Epidermal melanocyte (primary cell): ENCODE measurements at regions not wholly inside any gene's neighbourhood (a gene's known extent, or its start where the extent isn't known, plus 50 kb on each side); places are given as distances from the start of the nearest gene placed in this dataset.
"Not testable (repeated sequence)": the region's sequence is repeated elsewhere in the genome, so short reads cannot be mapped to it uniquely, and the experiment has no call there.

Source experiments
- DNase-seq: peaks from one replicate; pipeline ENCODE4 v3.0.0; 2011; ENCODE audit warnings: low spot score; ENCODE audit not compliant: insufficient read length

DNA sequence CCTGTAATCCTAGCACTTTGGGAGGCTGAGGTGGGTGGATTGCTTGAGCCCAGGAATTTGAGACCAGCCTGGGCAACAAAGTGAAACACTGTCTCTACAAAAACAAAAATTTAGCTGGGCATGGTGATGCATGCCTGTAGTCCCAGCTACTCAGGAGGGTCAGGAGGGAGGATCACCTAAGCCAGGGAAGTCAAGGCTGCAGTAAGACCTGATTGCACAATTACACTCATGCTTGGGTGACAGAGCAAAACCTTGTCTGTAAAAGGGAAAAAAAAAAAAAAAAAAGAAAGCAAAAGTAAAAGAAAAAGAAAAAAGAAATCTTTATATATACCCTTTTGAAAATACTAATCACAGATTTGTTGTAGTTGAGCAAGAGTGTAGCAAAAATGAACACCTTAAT, 801.0 kb upstream of the IGFBP7 start:
- no peak for DNase-seq

- no peak for DNase-seq
Observed at GRCh38 chr4:57910151-57910550, 800.0 kb upstream of the IGFBP7 start.

GRCh38 chr4:57905965-57906364, 795.8 kb upstream of the IGFBP7 start:
- no peak for DNase-seq

DNA sequence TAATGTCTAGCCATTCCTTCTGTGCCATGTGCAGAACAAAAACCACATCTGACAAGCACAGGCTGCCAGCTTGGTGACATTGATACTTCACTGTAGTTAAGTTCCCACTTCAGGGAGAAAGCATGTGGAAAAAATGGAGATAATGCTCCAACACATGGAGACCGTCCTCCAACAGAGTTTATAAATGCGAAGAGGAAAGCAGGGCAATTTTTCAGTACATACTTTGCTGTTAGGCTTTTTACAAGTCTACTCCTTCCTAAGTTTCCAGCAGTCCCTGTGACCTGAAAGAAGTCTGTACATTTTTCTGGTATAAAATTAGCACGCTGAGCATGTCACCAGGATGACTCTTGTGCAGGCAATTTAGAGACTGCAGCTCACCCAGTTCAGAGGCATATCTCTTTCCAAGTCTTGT, 766.9 kb upstream of the IGFBP7 start:
- DNase-seq = no peak

- DNase-seq = no peak
Observed at GRCh38 chr4:57875829-57876392, 765.7 kb upstream of the IGFBP7 start.

- no peak for DNase-seq
Observed at GRCh38 chr4:57866468-57867171, 756.4 kb upstream of the IGFBP7 start.

DNA sequence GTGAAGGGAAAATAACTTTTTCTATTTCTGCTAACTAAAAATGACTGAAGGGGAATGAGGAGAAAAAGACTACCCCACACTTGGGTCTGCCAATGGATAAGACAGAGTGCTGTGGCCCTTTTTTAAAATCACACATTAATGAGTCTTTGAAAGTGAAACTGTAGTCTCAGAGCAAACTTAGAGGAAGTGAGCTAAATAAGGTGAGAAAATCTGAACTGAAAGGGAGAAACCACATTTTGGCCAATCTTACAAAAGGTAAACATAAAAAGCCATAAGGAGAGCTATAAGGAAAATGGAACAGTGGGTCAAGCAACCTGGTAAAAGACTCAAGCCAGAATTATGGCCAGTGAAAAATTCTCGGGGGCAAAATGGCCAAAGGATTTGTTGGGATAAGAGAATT, 755.1 kb upstream of the IGFBP7 start:
- DNase-seq = no peak

- no peak for DNase-seq
Observed at GRCh38 chr4:57854748-57855147, 744.6 kb upstream of the IGFBP7 start.

GRCh38 chr4:57850141-57850540, 740.0 kb upstream of the IGFBP7 start:
- no peak for DNase-seq

DNA sequence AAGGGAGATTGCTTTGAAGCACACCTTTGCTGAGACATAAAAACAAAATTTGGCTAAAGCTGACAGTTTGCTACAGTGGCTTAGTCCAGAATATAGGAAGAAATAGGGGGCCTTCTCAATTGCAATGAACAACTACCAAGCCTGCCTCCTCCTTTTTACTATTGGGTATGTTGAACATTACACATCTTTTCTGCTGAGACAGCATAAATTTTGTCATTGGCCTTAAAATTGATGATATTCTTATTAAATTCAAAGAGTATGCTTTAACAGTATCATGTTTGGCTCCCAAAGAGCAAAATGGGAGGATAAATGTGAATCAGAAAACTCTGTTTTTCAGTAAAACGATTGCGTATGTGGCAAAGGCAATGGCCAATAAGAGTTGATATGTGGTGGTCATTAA, 721.9 kb upstream of the IGFBP7 start:
- no peak for DNase-seq

- DNase-seq = no peak
Observed at GRCh38 chr4:57789666-57790065, 679.5 kb upstream of the IGFBP7 start.

- no peak for DNase-seq
Observed at GRCh38 chr4:57777876-57778275, 667.7 kb upstream of the IGFBP7 start.

GRCh38 chr4:57774681-57775080, 664.5 kb upstream of the IGFBP7 start:
- no peak for DNase-seq

DNA sequence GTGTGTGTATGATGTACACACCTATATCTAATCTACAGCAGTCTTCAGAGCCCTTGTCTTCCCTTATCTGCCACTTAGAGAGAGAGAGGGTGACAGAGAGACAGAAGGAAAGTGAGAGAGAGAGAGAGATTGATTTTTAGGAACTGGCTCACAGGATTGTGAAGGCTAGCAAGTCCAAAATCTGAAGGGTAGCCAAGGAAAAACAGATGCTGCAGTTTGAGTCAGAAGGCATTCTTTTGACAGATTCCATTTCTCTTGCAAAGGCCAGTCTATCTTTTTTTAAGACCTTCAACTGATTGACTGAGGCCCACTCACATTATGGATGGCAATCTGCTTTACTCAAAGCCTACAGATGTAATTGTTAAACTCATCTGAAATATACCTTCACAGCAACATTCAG, 664.0 kb upstream of the IGFBP7 start:
- DNase-seq = no peak

GRCh38 chr4:57766341-57766740, 656.2 kb upstream of the IGFBP7 start:
- DNase-seq = no peak

GRCh38 chr4:57764856-57765255, 654.7 kb upstream of the IGFBP7 start:
- DNase-seq = no peak

DNA sequence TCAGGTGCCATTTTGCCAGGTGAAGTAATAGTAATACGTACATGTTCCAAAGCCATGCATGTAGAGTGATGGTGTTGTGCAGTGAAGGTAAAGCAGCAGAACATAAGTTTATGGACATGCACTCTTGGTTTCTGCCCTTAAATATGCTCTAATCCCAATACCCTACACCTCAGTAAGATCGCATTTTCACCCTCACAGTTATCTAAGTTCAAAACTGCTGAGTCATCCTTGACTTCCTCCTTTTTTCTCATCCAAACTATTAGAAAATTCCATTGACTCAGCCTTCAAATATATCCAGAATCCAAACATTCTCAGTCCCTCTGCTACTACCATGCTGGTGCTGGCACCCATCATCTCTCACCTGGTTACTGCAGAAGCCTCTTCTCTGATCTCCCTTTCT, 652.9 kb upstream of the IGFBP7 start:
- no peak for DNase-seq

- no peak for DNase-seq
Observed at GRCh38 chr4:57740625-57741190, 630.5 kb upstream of the IGFBP7 start.

DNA sequence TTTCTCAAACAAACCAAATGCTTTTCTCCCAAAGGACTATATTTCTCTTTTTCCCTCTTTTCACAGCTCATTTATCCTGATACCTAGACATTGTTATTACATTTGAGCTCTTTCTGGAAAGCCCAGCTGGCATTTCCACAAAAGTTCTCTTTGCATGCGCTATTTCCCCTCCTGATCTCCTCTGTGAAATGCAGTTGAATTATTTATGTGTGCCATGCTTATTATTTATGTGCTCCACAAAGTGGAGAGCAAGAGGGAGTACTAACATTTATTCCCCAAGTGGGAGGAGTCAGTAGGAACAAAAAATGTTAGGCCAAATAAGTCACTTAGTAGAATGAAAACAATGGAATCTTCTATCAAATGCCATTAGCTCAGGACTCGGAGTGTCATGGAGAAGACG, 626.6 kb upstream of the IGFBP7 start:
- DNase-seq = no peak

GRCh38 chr4:57734104-57734670, 624.0 kb upstream of the IGFBP7 start:
- no peak for DNase-seq

- DNase-seq = not testable (repeated sequence)
Observed at GRCh38 chr4:57729775-57730570, 619.8 kb upstream of the IGFBP7 start.

GRCh38 chr4:57726154-57726553, 616.0 kb upstream of the IGFBP7 start:
- DNase-seq = no peak
